ENCODE measurements at regions not wholly inside any gene's neighbourhood (a gene's known extent, or its start where the extent isn't known, plus 50 kb on each side); places are given as distances from the start of the nearest gene placed in this dataset.

DNA sequence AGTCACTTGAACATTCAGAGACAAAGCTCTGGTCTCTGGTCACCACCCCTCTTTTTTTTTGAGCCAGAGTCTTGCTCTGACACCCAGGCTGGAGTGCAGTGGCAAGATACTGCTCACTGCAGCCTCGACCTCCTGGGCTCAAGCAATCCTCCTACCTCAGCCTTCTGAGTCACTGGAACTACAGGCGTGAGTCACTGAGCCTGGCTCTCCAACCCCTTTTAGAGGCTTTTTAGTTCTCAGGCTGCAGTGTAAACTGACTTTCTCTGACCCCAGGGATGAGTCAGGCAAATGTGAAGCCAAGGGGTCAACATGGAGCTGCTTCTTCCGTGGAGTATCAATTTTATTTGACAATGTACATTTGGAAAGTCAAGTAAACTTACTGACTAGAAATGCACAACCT lies 229.2 kb downstream of the PTTG2 start:
- DNase-seq (ENCODE audit: low read depth): no peak

DNA sequence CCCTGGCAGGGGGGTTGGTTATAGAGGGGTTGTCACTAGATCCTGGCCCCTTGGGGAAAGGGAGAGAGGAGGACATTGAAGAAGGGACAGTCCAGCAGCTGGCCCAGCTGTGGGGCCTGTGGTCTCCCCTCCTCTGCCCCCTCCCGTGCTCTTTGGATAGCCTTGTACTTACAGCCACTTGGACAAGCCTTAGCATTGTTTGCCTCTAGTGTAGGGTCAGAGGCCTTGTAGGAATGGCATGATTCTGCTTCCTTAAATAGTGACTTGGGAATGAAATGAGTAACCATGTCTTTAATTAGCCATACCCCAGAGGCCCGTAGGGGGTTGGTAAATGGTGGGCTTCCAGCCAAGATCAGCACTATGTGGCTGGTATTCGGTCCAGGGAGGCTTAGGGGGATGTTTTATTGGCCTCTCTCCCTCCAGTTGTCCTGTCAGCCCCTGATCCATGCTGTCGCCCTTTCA lies 230.6 kb downstream of the PTTG2 start:
- no peak for DNase-seq (ENCODE audit: low read depth)

DNA sequence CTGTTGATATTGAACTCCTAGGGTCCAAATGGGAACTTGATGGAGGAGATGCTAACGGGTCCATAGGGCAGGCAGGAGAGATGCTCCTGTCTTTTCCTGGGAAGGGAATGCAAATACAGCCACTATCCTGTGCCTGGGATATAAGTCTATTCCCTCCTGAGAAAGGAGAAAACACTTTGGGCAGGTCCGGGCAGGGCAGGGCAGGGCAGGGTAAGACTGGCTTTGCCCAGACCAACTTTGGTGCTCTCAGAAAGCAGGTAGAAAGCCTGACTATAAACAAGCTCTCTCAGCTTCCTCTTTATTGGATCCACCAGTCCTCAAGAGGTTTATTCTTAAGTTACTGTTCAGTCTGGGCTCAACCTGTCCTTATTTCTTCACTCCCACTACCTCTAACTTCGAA lies 232.3 kb downstream of the PTTG2 start:
- DNase-seq (ENCODE audit: low read depth): no peak

DNA sequence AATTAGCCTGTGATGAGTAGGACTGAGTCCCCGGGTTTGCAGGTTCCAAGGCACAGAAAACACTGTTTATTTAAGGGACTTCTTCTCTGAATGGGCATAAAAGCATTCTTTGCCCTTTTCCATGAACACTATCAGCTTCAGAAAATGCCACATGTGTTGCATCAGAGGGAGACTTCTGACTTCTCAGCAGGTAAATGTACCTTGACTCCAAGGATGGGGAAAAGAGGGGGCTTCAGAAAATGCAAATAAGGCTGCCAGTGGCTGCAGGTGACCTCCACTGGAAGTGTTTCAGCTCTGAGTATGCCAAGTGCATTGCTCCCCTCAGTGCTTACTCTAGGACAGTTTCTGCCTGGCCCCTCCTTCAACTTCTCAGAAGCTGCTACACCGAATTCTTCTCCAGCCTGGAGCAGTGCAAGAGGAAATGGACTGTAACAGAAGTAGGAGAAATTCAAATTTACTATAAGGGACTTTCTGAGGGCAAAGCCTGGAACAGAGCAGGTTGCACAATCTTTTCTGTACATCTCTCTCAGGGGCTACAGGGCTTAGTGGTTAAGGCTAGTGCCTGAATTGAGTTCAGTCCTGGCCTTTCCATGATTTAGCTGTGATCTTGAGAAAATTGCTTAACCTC lies 233.2 kb downstream of the PTTG2 start:
- DNase-seq (ENCODE audit: low read depth): no peak

DNA sequence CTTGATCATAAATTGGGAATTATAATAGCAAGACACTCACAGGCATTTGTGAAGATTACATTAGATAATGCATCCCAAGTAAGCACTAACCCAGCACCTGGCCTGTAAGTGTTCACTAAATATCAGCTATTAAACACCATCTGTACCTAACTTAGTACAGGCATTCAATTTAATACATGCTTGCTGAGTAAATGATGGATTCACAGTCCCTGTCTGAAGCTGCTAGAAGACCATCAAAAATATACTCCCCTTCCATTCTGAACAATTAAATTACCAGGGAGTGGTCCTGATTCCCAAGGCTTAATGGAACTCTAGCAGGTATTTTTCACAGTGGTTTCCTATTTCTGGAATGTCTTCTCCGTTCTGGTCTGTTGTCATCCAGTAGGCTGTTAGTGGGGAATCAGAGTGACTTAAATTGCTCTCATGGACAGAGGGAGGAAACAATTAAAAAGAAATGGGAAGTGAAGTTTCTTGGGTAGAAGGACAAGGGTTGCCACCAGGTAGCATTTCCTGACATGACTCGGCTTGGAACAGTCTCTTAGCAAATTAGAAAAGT lies 233.9 kb downstream of the PTTG2 start:
- DNase-seq (ENCODE audit: low read depth): no peak

DNA sequence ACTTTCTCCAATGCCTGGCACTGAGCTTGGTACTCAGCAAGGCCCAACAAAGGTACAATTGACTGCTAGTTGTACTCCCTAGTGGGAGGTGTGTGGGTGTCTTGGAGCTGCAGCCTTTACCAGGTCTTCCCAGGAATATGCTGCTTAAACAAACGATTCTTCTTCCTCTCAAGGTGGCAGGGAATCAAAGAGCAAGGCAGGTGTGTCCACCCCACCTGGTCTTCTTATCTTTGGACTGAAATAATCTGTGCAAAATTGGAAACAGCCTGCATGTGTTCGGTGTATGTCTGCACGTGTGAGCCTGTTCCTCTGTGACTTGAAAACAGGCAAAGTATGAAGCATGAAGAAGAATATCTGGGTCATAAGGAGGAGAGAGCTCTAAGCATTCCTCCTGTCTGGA lies 235.3 kb downstream of the PTTG2 start:
- no peak for DNase-seq (ENCODE audit: low read depth)

DNA sequence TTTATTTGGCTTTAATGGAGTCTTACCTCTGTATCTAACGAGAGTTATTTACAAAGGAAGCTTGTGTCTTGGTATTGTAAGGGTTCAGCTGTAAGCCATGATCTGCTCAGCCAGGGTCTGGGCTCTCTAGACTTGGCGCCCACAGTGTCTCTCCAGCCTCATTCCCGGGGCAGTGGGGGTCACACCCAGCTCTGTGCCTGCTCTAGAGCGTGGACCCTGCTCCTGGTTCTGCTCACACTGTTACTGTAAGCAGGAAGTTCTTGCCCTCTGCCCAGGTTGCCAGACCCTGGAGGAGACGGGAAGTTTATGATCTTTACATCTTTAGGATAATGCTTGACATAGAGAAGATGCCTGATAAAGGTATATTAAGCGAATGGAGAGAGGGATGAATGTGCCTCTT lies 235.7 kb downstream of the PTTG2 start:
- no peak for DNase-seq (ENCODE audit: low read depth)

DNA sequence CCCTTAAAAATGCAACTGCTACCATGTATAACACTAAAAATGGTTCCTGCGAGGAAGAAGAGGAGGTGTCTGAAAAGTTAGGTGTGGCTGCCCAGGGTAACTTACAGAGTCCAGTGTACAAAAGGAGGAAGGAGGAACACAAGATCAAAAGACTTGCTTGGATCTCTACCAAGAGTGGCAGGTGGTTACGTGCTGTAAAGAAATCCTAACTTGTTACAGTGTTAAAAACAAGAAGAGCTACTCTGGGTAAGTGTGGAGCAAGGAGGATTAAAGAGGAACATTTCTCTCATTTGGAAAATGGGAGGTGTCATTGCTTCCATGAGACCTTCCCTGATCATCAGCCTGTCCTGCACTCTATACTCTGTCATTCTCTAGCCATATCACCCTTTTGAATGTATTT lies 242.0 kb downstream of the PTTG2 start:
- no peak for DNase-seq (ENCODE audit: low read depth)

DNA sequence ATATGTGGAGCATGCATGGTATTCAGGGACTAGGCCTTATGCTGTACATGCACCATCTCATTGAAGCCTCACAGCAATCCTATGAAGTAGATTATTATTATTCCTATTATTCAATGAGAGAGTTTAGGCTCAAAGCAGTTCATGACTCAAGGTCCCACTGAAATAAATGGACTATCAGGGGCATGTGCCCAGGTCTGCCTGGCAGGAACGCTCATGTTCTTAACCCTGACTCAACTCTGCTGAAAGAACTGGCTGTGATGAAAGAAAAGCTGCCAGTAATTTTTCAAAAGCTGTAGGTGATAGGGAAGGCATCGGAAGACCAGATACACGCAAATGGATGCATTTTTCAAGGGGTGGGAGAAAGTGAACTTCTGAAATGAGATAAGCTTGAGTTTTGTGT lies 243.4 kb downstream of the PTTG2 start:
- DNase-seq (ENCODE audit: low read depth): no peak

DNA sequence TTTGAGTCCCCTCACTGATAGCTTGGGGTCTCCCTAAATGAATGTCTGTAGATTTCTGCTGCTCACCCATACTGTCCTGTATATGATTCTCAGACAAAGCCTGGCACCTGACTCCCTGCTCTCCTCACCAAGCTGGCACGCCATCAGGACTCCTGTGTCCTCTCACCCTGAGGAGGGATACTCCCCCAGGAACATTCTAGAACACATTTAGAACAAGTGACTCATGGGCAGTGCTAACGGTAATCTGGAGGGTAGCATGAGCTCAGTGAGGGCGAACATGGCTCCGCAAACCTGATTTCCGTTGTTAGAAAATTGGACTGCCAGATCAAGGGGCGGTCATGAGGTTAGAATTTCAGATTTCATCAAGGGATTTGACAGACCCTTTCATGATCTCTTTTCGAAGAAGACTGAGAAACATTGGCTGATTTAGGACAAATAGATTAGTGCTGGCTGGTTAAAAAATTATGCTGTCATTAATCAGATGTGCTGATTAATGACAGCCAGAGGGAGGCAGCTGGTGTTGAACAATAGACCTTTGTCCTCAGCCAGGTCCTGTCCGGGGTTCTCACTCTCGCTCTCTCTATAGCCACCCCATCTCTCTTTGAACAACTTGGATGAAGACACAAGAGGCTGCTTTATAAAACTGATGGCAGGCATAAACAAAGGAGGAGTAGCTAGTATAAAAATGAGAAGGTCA lies 244.3 kb downstream of the PTTG2 start:
- DNase-seq (ENCODE audit: low read depth): no peak

DNA sequence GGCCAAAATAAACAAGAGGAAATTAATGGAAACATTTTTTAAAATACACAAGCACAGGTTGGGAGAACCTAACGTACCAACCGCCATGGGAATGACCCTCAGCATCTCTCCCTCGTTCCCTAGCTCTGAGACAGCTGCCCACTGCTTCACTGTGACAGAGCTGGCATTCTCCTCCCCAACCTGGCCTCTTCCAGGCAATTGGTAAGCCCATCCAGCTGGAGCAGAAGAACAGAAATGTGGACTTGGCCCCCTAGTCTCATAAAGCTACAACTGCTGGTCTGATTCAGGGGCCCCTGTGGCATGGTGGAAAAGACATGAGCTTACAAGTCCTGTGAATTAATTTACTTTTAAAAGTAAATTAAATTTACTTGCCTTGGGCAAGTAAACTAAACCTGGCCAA lies 245.1 kb downstream of the PTTG2 start:
- no peak for DNase-seq (ENCODE audit: low read depth)

DNA sequence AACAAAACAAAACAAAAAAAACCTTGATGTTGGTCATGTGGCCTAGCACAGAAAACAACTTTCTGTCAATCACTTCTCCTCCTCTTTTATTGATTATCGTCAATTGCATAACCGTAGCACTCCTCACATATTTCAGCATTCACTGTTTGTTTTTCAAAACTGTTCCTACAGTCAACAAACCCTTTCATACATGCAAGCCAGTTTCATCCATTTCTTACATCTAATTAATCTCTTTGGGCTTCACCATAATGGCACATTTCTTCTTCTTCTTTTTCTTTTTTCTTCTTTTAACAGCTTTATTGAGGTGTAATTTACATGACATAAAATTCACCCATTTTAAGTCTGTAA lies 246.9 kb downstream of the PTTG2 start:
- DNase-seq (ENCODE audit: low read depth): no peak

DNA sequence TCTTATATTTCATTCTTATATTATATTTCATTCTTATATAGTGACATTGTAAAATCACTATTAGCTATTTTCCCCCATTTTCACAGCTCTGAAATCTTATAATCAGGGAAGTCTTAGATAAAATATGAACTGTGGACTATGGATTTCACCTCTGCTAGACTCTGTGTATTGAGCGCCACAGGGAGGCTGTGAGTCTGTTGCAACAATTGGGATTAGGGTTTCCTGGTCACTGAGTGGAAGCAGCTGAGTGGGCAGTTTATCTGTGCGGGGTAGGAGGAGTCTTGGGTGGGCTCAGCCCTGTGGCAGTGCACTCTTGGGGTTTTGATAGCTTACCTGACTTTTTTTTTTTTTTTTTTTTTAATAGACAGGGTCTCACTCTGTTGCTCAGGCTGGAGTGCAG lies 249.5 kb downstream of the PTTG2 start:
- no peak for DNase-seq (ENCODE audit: low read depth)

DNA sequence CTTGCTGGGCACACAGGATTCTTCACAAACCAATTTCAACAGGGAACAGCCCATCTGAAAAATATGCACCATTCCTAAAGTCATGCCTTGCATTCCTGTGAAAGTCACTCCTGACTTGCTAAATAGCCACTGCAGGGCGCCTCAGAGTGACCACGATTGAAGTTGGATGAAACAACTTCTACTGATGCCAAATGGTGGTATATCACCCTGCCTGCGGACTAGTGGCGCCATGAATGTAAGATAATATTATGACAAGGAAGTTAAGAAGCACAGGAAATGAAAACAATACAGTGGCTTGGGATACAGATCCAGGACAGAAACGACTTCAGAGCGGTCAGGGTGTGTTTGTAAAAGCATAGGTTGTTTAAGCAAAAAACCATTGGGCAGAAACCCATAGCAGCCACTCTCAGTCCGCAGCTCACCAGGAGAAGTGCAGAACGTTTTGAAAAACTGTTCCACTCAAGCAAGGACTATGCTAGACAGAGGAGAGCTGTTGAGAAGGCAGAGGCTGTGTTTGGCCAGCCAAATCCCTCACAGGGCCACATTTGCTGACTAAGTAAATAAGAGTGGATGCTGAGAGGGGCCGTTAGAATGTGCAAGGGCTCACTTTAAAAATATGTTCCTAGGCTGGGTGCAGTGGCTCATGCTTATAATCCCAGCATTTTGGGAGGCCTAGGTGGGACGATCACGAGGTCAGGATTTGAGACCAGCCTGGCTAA lies 250.4 kb downstream of the PTTG2 start:
- DNase-seq (ENCODE audit: low read depth): no peak

DNA sequence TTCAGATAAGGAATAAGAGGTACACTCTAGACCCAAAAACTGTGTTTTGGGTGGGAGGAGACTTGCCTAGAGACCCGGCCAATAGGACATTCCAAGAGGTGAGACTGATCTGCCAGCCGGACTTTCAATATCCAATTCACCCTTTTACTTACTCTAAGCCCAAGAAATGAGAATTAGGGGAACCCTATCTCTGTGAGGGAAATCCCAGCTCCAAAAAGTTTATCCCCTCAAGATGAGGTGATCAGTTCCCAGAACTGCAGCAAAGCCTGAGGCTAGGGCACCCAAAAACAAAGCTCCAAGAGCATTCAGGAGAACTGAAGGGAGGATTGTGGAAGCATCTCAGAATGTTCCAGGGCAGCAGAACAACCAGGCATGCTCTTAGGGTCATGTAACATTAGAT lies 251.7 kb downstream of the PTTG2 start:
- no peak for DNase-seq (ENCODE audit: low read depth)

DNA sequence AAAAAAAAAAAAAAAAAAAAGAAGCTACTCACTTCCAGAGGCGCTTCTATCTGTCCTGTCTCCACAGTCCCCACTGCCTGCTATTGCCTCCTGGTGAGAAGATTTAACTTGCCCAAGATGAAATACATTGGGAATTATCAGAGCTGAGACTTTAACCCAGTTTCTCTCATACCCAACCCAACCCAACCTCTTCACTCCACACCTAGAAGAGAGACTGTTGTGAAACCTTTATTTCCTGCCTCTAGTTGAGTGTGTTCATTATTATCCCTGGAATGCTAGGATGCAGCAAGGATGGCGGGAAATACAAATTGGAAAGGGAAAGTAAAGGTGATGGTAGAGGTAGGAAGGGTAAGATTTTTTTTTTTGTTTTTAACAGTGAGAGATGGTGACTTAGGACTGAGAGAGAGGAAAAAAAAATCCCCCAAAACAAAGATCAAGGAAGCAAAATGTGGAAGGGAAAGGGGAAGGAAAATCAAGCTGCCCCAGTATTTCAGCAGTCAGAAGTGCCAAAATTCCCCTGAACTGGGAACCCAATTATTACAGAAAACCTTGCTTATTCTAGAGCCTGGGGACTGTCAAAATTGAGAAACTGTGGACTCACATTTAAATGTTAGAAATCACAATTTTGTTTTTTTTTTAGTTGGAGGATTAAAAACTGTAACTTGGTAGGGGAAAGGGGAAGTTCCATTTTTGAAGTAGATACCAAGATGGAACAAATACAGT lies 253.0 kb downstream of the PTTG2 start:
- DNase-seq (ENCODE audit: low read depth): no peak

DNA sequence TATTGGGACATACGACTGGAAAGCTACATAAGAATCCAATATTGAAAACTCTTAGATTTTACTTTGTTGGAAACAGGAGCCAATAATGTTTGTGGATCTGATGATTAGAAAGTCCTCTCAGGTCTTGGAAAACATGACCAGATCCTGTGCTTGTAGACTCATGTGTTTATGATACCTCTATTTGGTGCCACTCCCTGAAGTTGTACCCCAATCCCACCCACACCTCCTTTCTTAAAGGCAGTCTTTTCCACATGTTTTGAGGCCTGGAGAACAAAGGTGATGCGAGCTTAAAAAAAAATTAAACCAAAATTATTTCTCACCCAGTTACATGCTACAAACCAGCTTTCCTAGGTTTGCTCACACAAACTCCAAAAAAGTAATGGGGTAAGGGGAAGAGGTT lies 262.7 kb downstream of the PTTG2 start:
- no peak for DNase-seq (ENCODE audit: low read depth)

DNA sequence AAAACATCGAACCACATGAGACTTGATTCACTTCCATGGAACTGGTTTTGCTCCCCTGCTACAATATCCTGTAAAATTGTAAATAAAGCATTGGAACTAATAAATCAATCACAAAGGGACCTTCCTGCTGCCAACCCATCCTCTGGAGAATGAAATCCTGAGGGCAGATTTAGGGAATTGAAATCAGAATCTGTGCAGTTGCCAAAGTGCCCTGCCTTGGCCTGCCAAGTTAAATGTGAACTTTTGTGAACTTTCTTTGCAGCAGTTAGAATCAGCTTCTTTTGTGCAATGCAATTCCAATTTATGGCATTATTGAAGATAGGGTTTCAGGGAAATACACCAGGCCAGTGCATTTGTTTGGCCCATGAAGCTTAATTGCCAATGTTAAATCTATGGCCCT lies 263.1 kb downstream of the PTTG2 start:
- DNase-seq (ENCODE audit: low read depth): no peak

DNA sequence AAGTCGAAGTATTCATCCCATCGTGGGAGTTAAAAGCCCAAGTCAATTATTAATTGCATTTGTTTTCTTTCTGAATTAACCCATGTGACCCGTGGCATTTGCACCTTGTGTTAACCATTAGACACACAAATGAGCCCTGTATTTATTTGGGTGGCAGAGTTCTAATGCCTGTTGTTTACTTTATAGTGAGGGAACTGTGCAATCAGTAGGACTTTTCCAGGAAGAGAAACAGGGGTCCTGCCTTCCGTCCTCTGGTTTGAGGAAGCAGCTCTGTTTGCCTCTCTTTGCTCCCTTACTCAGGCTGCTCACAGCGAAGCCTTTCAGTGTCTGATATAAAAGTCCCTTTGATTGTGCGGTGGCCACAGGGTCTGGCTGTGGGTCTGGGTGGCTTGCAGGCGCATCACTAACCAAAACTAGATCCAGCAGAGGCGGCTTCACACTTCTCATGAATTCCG lies 263.6 kb downstream of the PTTG2 start:
- no peak for DNase-seq (ENCODE audit: low read depth)

DNA sequence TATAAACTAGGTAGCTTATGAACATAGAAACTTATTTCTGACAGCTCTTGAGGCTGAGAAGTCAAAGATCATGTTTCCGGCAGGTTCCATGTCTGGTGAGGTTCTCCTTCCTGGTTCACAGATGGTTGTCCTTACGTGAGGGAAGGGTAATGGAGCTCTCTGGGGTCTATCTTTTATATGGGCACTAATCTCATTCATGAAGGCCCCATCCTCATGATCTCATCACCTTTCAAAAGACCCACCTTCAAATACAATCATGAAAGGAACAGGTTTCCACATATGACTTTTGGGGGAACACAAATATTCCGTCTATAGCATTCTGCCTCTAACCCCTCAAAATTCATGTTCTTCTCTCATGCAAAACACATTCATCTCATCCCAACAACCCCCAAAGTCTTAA lies 264.7 kb downstream of the PTTG2 start:
- no peak for DNase-seq (ENCODE audit: low read depth)

DNA sequence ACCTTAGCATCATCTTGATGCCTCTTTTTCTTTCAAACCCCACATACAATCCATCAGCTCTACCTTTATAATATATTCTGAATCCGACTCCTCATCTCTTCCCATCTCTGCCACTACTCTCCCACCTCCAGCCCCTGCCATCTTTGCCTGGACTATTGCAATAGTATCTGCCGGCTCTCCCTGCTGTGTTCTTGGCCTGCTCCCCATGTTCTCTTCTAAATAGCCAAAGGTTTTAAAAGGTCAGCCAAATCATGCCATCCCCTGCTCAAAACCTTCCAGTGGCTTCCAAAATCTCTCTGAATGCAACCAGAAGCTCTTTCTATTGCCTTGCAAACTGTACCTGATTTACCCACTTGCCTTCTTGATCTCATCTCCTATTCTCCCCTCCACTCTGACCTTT lies 266.0 kb downstream of the PTTG2 start:
- no peak for DNase-seq (ENCODE audit: low read depth)

DNA sequence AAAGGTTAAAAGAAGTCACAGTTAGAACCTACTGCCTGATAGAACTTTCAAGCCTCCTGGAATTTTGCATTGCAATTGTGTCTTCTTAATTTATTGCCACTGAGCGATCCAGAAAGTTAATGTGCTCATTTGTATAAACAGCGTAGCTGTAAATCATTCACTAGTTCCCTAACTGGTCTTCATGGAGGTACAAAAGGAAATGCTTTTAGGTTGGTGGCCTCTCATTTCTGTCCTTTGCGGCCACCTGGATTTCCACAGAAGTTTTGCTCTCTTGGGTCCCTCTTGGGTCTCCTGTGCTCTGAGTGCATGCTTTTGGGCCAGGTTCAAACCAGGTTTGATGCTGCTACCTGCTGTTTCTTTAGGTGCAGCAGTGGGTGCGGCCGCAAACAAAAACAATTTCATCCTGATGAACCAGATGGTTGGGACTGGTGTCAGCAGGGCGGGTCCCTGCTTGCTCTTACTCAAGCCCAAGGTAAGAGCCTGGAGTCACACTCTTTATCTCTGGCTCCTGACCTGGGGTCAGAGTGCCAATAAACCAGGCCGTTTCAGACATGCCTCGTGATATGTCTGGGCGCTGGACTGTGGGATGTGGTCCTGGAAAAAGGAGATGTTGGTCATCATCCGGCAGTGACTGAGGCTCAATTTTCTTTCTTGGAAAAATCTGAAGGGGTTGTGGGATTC lies 270.1 kb downstream of the PTTG2 start:
- no peak for DNase-seq (ENCODE audit: low read depth)

All from stimulated activated CD8-positive, alpha-beta memory T cell treated with anti-CD3 and anti-CD28 coated beads, Interleukin-15, amount 100 ng/mL, for 24 hours (primary cell).